Upper lobe of right lung (tissue), 1 donor: ENCODE measurements at regions not wholly inside any gene's neighbourhood (a gene's known extent, or its start where the extent isn't known, plus 50 kb on each side); places are given as distances from the start of the nearest gene placed in this dataset.
"Not testable (repeated sequence)": the region's sequence is repeated elsewhere in the genome, so short reads cannot be mapped to it uniquely, and the experiment has no call there.

ENCODE experiments used
- ATAC-seq: fragments of 200-7000 bp; cut with Tn5 transposase; one replicate; pipeline ENCODE4 v1.9.1; 2020; ENCODE audit warnings: mild to moderate bottlenecking, moderate library complexity
- DNase-seq: peaks from one replicate; pipeline ENCODE4 v3.0.0-alpha.2; 2020
- H3K27ac ChIP-seq: fragments of 200-600 bp; one replicate; pipeline ENCODE4 v1.8.0; 2022
- H3K27me3 ChIP-seq: fragments of 200-600 bp; one replicate; pipeline ENCODE4 v1.8.0; 2022; ENCODE audit warnings: mild to moderate bottlenecking
- H3K36me3 ChIP-seq: fragments of 200-600 bp; one replicate; pipeline ENCODE4 v1.8.0; 2022
- H3K4me1 ChIP-seq: fragments of 200-600 bp; one replicate; pipeline ENCODE4 v1.8.0; 2022
- H3K4me3 ChIP-seq: fragments of 200-600 bp; one replicate; pipeline ENCODE4 v1.8.0; 2022; ENCODE audit warnings: mild to moderate bottlenecking
- H3K9me3 ChIP-seq: fragments of 200-600 bp; one replicate; pipeline ENCODE4 v1.8.0; 2022
- intact Hi-C: fragments of 100-400 bp; cut with DNase I; formaldehyde crosslinking; loops from one replicate; pipeline ENCODE4 v1.11.0; 2022
- TF ChIP-seq, protein P1 (sequence below): fragments of 200-600 bp; IDR thresholded peaks from one replicate; pipeline ENCODE4 v1.8.0; 2022; ENCODE audit warnings: antibody characterized with exemption
- donor health status: DM: no; HTN: yes; CAD: no; lungs with severe emphysema.

DNA sequence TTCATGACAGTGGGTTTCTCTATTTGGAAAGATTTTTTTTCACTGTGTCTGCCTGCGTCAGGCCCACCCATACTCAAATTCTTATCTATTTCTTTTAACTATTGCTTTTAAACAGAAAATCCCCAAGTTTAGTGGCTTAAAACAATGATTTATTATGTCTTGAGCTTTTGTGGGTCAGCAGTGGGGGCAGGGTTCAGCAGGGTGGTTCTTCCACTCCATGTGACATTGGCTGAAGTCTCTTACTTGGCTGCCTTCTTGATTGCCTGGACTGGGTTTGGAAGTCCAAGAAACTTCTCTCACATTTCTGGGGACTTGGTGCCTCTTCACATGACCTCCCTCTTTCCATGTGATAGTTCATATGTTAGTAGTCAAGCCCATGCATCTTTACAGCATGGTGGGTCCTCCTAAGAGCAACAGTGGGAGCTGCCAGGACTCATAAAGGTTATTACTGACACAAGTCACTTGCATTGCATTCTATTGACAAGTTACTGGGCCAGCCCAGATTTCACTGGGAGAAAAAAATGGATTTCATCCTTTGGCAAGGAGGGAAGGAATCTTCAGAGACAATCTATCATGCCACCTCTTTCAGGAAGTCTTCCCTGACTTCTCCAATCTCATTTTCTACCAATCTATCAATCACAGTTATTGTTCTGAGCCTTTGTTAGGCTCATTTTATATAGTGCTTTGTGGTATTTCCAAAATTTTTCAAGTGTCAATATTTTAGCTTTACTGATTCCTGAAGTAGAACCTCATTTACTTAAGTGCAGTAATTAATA is 436.1 kb downstream of the XYLT1 start:
- no peak overlapping the region for H3K27ac ChIP-seq
- no peaks in the 10 kb centered on the region for H3K27me3 ChIP-seq
- no peak overlapping the region for H3K4me3 ChIP-seq
- H3K36me3 ChIP-seq: no peaks in the 10 kb centered on the region
- no peaks in the 10 kb centered on the region for H3K4me1 ChIP-seq
- DNase-seq (no peak), ATAC-seq (no peak)
- H3K9me3 ChIP-seq: peaks cover 2% of the 10 kb centered on the region
- intact Hi-C loops: no loop called here
- TF ChIP-seq, protein P1, sequence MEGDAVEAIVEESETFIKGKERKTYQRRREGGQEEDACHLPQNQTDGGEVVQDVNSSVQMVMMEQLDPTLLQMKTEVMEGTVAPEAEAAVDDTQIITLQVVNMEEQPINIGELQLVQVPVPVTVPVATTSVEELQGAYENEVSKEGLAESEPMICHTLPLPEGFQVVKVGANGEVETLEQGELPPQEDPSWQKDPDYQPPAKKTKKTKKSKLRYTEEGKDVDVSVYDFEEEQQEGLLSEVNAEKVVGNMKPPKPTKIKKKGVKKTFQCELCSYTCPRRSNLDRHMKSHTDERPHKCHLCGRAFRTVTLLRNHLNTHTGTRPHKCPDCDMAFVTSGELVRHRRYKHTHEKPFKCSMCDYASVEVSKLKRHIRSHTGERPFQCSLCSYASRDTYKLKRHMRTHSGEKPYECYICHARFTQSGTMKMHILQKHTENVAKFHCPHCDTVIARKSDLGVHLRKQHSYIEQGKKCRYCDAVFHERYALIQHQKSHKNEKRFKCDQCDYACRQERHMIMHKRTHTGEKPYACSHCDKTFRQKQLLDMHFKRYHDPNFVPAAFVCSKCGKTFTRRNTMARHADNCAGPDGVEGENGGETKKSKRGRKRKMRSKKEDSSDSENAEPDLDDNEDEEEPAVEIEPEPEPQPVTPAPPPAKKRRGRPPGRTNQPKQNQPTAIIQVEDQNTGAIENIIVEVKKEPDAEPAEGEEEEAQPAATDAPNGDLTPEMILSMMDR: no peak

DNA sequence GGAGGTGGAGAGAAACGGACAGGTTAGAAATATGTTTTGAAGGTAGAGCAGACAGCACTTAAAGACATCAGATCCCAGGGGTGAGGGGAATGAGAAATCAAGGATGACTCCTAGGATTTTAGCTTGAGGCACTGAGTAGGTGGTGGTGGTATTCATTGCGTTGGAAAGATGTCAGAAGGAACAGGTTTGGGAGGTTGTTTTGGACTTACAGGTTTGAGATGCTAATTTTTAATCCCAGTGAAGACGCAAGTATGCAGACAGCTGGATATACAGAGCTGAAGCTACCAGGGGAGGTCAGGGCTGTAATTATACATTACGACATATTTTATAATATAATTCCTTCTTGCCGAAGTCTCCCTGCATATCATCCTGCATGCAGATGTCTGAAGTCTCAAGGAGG is 433.3 kb downstream of the XYLT1 start:
- intact Hi-C loops: no loop called here
- ATAC-seq: no peak

DNA sequence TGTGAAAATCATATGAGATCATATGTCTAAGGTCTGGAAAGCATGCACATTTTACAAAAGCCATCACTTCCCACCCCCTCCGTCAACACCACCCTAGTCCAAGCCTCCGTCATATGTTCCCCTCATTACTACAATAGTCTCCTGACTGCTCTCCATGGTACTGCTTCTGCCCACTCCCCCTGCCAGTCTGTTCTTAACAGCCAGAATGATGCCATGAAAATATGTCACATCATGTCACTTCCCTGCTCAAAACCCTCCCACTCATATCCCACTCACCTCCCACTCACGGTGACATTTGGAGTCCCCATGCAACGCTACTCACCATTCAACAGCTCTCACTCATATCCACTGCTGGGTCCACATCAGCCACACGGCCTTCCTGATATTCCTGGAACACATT is 432.3 kb downstream of the XYLT1 start:
- H3K27ac ChIP-seq: no peak overlapping the region
- H3K36me3 ChIP-seq: no peaks in the 10 kb centered on the region
- intact Hi-C loops: no loop called here
- TF ChIP-seq, protein P1: no peak
- H3K4me3 ChIP-seq: no peak overlapping the region
- no peak for ATAC-seq
- H3K27me3 ChIP-seq: no peaks in the 10 kb centered on the region
- H3K4me1 ChIP-seq: no peaks in the 10 kb centered on the region
- no peak for DNase-seq
- H3K9me3 ChIP-seq: no peaks in the 10 kb centered on the region

More for the DNA sequence above, 433.3 kb downstream of the XYLT1 start:
- TF ChIP-seq, protein P1: no peak
- H3K9me3 ChIP-seq: no peaks in the 10 kb centered on the region
- DNase-seq: no peak
- no peak overlapping the region for H3K4me3 ChIP-seq
- no peak overlapping the region for H3K27ac ChIP-seq
- no peaks in the 10 kb centered on the region for H3K4me1 ChIP-seq
- no peaks in the 10 kb centered on the region for H3K36me3 ChIP-seq
- no peaks in the 10 kb centered on the region for H3K27me3 ChIP-seq

DNA sequence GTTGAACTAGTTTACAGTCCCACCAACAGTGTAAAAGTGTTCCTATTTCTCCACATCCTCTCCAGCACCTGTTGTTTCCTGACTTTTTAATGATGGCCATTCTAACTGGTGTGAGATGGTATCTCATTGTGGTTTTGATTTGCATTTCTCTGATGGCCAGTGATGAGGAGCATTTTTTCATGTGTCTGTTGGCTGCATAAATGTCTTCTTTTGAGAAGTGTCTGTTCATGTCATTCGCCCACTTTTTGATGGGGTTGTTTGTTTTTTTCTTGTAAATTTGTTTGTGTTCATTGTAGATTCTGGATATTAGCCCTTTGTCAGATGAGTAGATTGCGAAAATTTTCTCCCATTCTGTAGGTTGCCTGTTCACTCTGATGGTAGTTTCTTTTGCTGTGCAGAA is 421.7 kb downstream of the XYLT1 start:
- H3K27ac ChIP-seq, H3K9me3 ChIP-seq, ATAC-seq, H3K4me3 ChIP-seq, H3K4me1 ChIP-seq, H3K27me3 ChIP-seq, H3K36me3 ChIP-seq, DNase-seq, intact Hi-C loops: not testable (repeated sequence)

DNA sequence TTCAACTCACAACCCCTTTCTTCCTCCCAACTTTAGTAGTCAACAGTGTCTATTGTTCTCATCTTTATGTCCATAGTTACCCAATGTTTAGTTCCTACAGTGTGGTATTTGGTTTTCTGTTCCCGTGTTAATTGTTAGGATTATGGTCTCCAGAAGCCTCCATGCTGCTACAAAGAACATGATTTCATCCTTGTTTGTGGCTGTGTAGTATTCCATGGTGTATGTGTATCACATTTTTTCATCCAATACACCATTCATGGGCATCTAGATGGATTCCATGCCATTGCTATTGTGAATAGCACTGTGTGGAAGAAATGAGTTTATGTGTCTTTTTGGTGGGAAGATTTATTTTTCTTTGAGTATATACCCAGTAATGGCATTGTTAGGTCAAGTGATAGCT is 420.3 kb downstream of the XYLT1 start:
- ATAC-seq (no peak), DNase-seq (no peak)
- Histone ChIP-seq H3K9me3 (no peaks in the 10 kb centered on the region), H3K4me1 (no peaks in the 10 kb centered on the region), H3K36me3 (no peaks in the 10 kb centered on the region), H3K4me3 (no peak overlapping the region), H3K27me3 (no peaks in the 10 kb centered on the region), H3K27ac (no peak overlapping the region)
- intact Hi-C loops: no loop called here
- TF ChIP-seq, protein P1: no peak
